GM13977 (cell line): ENCODE measurements at regions not wholly inside any gene's neighbourhood (a gene's known extent, or its start where the extent isn't known, plus 50 kb on each side); places are given as distances from the start of the nearest gene placed in this dataset.

Source experiments
- DNase-seq: peaks from one replicate; pipeline ENCODE4 v3.0.0; 2012; ENCODE audit warnings: low spot score
- in situ Hi-C: fragments of 300-500 bp; cut with MboI; formaldehyde crosslinking; loops from one replicate; pipeline ENCODE4 v1.12.0; 2022; ENCODE audit warnings: low sequenced_read_pairs, low pct_unique_long_range_greater_than_20kb, mixed read lengths, inconsistent platforms; ENCODE audit not compliant: unreplicated experiment
- TF ChIP-seq, protein P1 (sequence below): IDR thresholded peaks from 2 replicates; pipeline ENCODE4 v1.5.1; 2012; ENCODE audit warnings: mild to moderate bottlenecking, control low read depth; ENCODE audit not compliant: insufficient read depth; ENCODE audit errors: extremely low read depth, missing control alignments

DNA sequence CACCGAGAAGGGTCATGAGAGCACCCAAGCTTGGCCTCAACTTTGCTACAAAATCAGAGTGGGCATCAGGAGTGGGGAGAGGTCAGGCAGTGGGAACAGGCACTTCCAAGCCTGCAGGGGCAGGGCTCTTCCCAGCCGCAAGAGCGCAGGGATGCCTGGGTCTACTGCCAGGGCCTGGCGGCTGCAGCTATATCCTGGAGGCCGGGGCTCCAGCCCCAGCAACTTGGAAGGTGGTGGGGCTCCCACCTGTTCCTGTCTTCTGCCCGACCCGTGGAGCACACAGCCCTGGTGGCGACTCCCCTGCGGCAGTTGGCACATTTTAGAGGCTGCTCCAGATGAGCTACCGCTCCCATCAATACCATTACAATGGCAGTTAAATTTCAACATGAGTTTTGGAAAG is 607.0 kb downstream of the TRAM1L1 start:
- in situ Hi-C loops, result no loop called here
- TF ChIP-seq, protein P1, sequence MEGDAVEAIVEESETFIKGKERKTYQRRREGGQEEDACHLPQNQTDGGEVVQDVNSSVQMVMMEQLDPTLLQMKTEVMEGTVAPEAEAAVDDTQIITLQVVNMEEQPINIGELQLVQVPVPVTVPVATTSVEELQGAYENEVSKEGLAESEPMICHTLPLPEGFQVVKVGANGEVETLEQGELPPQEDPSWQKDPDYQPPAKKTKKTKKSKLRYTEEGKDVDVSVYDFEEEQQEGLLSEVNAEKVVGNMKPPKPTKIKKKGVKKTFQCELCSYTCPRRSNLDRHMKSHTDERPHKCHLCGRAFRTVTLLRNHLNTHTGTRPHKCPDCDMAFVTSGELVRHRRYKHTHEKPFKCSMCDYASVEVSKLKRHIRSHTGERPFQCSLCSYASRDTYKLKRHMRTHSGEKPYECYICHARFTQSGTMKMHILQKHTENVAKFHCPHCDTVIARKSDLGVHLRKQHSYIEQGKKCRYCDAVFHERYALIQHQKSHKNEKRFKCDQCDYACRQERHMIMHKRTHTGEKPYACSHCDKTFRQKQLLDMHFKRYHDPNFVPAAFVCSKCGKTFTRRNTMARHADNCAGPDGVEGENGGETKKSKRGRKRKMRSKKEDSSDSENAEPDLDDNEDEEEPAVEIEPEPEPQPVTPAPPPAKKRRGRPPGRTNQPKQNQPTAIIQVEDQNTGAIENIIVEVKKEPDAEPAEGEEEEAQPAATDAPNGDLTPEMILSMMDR, result no peak
- DNase-seq, result no peak

DNA sequence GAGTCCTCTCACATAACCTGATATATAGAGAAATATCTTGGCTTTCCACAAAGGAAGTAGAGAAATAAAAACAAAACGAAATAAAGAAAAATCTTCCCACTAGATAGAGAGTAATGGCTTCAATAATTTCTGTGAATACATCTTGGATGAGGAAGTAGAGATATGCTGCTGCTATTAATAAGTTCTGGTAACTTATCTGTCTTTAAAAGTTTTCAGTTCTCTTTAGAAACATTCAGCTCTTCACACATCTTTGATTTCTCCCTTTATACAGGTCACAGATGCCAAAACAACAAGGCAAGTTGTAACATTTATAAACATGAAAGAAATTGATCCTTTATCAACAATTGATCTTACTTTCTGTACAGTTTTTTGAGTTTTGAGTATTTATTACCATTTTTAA is 615.8 kb downstream of the TRAM1L1 start:
- DNase-seq, result no peak
- TF ChIP-seq, protein P1, result no peak
- in situ Hi-C loops, result no loop called here

DNA sequence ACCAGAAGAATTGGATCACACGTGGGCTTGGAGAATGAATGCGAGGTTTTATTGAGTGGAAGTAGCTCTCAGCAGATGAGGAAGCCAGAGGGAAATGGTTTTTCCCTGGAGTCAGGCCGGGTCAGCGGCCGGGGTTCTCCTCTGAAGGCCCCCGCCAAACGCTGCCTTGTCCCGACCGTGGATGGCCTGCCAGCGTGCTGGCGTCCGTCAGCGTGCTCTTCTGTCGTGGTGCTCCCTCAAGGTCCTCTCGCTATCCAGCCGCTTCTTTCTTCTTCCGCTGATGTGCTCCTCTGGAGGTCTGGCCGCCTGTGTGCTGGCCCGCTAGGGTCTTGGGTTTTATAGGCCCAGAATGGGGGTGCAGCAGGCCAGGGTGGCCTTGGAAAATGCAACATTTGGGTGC is 632.2 kb downstream of the TRAM1L1 start:
- no peak for DNase-seq

DNA sequence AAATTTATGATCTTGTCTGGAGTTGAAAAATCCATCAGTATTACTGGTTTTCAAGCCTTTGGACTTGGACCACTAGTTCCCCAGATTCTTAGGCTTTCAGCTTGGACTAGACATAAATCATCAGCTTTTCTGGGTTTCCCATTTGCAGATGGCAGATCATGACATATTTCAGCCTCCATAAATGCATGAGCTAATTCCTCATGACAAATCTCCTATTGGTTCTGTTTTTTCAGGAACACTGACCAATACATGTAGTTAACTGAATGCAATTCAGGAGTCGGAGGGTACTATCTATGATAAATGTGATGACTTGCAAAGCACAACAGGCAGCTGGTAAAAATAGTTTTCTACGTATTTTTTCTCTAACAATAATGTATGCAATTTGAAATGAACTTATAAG is 635.6 kb downstream of the TRAM1L1 start:
- in situ Hi-C loops, result no loop called here
- TF ChIP-seq, protein P1, result no peak
- no peak for DNase-seq

More for the DNA sequence above, 632.2 kb downstream of the TRAM1L1 start:
- TF ChIP-seq, protein P1, result no peak
- in situ Hi-C loops, result no loop called here

DNA sequence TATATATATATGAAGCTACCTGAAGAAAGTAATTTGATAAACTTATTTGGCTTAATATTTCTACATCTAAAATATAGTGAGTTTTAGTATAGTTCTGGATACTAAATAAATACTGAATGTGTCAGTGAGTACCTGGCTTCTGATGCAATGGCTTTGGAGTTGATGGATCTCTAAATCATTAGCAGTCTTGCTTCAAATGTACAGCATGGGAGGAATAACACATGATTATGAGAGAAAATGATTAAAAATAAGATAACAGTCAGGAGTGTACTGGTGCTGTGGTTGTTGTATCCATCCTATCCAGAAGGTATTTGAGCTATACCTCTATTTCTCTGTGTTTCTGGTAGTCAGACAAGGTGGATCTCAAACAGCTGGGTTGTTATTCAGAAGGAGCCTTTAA is 641.3 kb downstream of the TRAM1L1 start:
- TF ChIP-seq, protein P1, result no peak
- in situ Hi-C loops, result no loop called here
- no peak for DNase-seq

DNA sequence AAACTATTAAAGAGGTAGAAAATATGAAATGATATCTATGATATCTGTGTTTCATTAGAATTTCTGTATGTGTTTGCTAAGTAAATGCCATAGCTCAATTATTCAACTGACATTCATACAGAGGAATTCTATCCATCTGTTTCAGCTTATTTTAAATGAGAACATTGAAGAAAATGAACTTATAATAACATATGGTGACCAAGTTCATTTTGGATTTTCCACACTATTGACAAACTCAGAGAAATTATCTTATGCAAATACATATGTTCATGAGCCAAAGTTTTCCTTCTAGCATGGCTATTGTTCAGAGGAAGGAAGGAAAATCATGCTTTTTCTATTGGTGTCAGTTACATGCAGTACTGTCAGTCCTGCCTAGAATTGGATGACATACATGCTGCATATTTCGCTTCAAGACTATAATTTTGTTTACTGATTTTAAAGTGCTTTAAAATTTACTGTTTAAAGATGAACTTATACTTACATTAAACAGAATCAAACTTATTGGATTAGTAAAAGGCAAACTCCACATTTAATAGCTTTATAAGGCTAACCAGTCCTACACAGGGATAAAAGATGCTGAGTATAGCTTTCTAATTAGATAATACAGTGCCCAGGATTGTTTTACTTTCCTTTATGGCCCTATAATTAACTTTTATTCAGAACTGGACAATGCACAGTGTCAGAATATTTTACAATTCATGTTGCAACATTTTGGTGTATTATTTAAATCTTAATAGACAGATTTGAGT is 646.2 kb downstream of the TRAM1L1 start:
- TF ChIP-seq, protein P1, result no peak
- in situ Hi-C loops, result no loop called here
- DNase-seq, result no peak
